Nucleus accumbens (tissue), 56 donors: ENCODE measurements at regions not wholly inside any gene's neighbourhood (a gene's known extent, or its start where the extent isn't known, plus 50 kb on each side); places are given as distances from the start of the nearest gene placed in this dataset.

ENCODE experiments used
- DNase-seq, 56 donors: peaks; one replicate each; lab custom pipeline; 2025; lab: John Stamatoyannopoulos, UW

- no peak for DNase-seq
Observed at GRCh38 chr4:125433453-125433852, 118.7 kb downstream of the FAT4 start.

GRCh38 chr4:125434136-125434535 is 119.4 kb downstream of the FAT4 start:
- DNase-seq = no peak

- DNase-seq = no peak
Observed at GRCh38 chr4:125440814-125441213, 126.1 kb downstream of the FAT4 start.

GRCh38 chr4:125444166-125444565 is 129.4 kb downstream of the FAT4 start:
- no peak for DNase-seq

- no peak for DNase-seq
Observed at GRCh38 chr4:125445525-125445924, 130.8 kb downstream of the FAT4 start.

GRCh38 chr4:125447551-125448290 is 133.0 kb downstream of the FAT4 start:
- DNase-seq = no peak

GRCh38 chr4:125456075-125456474 is 141.3 kb downstream of the FAT4 start:
- DNase-seq = no peak

- no peak for DNase-seq
Observed at GRCh38 chr4:125459531-125459930, 144.8 kb downstream of the FAT4 start.

- no peak for DNase-seq
Observed at GRCh38 chr4:125461676-125462363, 147.1 kb downstream of the FAT4 start.

GRCh38 chr4:125464146-125464545 is 149.4 kb downstream of the FAT4 start:
- DNase-seq = no peak

GRCh38 chr4:125481334-125482045 is 166.7 kb downstream of the FAT4 start:
- DNase-seq = no peak

- no peak for DNase-seq
Observed at GRCh38 chr4:125482822-125483221, 168.1 kb downstream of the FAT4 start.

- no peak for DNase-seq
Observed at GRCh38 chr4:125483278-125483677, 168.5 kb downstream of the FAT4 start.

- DNase-seq = no peak
Observed at GRCh38 chr4:125484912-125485311, 170.2 kb downstream of the FAT4 start.

- no peak for DNase-seq
Observed at GRCh38 chr4:125486351-125486750, 171.6 kb downstream of the FAT4 start.

GRCh38 chr4:125489952-125490690 is 175.4 kb downstream of the FAT4 start:
- DNase-seq = no peak

- no peak for DNase-seq
Observed at GRCh38 chr4:125492957-125493356, 178.2 kb downstream of the FAT4 start.

- DNase-seq = no peak
Observed at GRCh38 chr4:125497861-125498260, 183.1 kb downstream of the FAT4 start.

GRCh38 chr4:125498981-125499380 is 184.2 kb downstream of the FAT4 start:
- no peak for DNase-seq

- DNase-seq = no peak
Observed at GRCh38 chr4:125501090-125501489, 186.3 kb downstream of the FAT4 start.

GRCh38 chr4:125501568-125501967 is 186.8 kb downstream of the FAT4 start:
- no peak for DNase-seq
